Astrocyte of the hippocampus (primary cell): ENCODE measurements at regions not wholly inside any gene's neighbourhood (a gene's known extent, or its start where the extent isn't known, plus 50 kb on each side); places are given as distances from the start of the nearest gene placed in this dataset.
"Not testable (repeated sequence)": the region's sequence is repeated elsewhere in the genome, so short reads cannot be mapped to it uniquely, and the experiment has no call there.

Experiments used
- DNase-seq: peaks from one replicate; pipeline ENCODE4 v3.0.0; 2011; ENCODE audit warnings: low read depth, low spot score

DNA sequence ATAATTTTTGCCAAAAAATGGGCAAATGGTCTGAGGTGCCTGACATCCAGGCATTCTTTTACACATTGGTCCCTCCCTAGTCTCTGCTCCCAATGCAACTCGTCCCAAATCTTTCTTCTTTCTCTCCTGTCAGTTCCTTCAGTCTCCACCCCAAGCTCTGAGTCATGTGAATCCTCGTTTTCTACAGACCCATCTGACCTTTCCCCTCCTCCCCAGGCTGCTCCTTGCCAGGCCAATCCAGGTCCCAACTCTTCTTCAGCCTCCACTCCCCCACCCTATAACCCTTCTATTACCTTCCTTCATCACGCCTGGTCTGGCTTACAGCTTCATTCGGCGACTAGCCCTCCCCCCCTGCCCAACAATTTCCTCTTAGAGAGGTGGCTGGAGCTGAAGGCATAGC is 55.3 kb downstream of the BBS10 start:
- DNase-seq, result not testable (repeated sequence)

DNA sequence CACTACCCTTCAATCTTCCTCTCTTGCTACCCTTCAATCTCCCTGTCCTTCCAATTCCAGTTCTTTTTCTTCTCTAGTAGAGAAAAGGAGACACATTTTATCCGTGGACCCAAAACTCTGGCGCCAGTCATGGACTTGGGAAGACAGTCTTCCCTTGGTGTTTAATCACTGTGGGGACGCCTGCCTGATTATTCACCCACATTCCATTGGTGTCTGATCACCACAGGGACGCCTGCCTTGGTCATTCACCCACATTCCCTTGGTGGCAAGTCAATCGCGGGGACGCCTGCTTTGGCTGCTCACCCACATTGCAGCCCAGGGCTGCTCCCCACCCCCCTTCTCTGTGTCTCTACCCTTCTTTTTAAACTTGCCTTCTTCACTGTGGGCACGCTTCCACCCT is 55.9 kb downstream of the BBS10 start:
- DNase-seq, result not testable (repeated sequence)

DNA sequence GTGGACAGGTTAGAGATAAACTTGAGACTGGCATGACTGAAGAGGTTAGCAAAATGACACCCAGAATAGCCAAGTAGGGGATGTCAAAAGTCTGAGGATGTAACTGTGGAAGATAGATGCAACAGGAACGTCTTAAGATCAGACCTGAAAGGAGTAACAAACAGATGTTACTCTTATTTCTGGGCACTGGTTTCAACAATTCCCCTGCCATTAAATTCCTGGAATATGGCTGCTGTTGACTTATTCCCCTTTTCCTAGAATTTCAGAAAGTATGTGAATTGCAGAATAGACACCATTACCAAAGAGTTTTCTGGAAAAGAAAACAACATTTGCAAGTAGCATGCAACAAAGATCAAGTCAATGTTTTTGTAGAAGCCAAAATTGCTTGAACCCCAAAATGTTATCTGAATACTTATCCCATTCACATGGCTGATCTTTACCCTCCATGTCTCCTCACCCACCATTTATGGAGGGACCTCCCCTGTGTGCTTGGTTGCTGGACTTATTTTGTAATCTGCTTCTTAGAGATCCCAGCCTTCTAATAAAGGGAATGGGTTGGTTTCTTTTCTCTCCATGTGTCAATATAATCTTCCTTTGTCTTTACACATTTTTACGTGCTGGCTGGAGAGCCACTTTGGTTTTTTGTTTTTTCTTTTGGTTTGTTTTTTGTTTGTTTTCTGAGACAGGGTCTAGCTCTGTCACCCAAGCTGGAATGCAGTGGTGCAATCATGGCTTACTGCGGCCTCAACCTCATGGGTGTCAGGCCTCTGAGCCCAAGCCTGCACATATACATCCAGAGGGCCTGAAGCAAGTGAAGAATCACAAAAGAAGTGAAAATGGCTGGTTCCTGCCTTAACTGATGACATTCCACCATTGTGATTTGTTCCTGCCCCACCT is 57.0 kb downstream of the BBS10 start:
- no peak for DNase-seq

DNA sequence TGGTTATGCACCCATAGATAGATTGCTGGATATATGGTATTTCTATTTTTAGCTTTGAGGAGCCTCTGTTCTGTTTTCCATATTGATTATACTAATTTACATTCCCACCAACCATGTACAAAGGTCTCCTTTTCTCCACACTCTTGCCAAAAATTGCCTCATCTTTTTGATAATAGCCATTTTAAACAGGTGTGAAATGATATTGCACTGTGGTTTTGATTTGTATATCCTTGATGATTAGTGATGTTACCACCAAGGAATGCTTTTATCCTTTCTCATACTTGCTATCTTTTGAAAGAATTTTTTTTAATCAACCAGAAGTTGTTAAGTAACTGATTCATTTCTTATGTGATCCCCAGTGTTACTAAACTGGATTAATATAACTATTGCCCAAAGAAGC is 60.0 kb downstream of the BBS10 start:
- DNase-seq, result no peak

DNA sequence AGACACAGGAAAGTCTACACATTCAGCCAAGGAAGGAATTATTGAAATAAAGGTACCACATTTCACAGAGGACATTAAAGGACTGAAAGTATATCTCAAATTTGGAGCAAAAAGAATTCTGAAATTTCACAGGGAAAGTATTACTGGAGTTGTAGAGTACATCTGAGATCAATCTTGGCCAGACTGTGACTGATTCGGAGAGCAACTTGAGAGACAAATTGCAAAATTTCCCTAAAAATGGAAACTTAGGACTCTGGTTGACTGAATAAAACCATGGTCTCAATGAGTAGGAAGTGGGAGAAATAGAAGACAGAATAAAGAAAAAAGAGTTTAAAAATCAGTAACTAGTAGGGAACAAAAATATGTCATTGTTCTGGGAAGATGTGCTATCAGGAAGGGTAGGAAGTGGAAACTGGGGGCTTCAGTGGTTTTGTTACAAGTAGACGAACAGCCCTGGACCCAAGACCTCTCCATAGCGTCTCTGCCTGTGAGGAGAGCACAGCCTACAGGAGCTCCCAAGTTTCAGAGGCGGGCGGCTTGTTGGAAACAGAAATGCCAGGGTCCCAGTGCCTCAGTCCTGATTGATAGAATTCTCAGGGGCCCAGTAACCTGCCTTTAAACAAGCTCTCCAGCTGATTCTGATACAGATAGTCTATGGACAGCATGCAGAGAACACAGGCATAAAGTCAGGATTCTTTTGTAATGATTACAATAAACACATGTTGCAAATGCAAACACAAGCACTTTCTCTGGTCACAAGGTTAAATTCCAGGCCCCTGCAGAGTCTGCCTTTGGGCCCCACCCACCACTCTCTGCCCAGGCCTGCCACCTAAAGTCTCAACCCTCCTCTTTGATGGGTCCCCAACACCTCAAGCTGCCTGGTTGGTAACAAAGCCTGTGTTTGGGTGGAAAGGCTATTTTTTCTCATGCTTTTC is 63.1 kb downstream of the BBS10 start:
- DNase-seq, result no peak

DNA sequence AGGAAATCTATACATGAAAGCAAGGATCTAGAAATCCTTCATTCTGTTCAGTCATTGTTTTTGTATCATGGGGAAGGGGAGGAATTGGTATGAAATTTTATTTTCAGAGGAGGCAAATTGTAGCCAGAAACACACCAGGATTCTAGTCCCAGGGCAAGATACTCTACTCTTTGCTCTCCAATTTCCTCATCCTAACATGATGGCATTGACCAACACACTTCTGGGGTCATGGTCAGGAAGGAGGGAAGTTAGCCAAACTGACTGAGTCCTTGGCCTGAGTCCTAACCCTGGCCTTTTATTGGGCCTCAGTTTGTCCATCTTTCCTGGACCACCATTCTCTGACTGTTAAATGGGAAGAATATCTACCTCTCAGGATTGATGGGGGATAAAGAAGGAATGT is 65.5 kb downstream of the BBS10 start:
- DNase-seq, result no peak

DNA sequence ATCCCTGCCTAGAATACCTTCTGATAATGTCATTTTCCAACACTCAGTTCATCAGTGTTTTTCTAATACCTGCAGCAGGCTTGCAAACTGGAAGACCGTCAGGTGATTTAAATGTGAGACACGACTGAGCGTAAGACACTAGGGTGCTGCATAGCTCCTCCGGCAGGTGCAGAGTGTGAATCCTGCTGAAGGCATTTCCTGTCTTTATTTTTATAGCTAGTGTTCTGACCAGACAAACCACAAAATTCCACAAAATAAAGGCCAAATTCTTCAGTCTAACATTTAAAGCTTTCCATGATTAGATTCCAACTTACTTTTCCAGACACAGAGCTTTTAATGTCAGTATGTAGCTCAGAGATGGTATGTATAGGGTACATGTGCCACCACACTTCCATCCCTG is 70.7 kb downstream of the BBS10 start:
- DNase-seq, result peak; percentile 74

DNA sequence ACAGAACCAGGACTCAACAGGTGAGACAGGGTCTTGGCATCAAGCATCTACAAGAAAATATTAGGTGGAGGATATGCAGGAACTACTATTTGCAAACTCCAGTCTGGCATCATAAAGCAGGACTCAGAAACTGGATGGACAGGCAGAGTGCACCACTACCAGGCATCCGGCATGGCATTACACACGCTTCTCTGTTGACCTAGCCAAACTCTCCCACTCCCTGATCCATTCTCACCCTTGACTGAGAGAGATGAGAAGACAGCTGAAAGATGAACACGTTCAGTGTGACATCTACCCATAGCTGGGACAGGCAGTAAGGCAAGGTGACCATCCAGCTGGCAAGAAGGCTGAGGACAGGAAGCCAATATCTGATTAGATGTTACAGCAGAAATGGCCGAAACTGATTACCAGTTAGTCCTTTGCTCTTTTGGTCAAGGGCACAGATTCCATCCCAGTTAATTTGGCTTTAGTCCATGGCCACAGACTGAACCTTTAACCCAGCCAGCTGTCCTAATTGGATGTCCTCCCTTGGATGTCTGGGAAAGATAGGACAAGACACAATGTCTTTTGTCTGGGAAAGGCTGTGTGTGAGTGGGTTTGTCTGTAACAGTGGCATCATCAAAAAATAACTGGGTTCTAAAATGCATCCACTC is 71.6 kb downstream of the BBS10 start:
- no peak for DNase-seq

DNA sequence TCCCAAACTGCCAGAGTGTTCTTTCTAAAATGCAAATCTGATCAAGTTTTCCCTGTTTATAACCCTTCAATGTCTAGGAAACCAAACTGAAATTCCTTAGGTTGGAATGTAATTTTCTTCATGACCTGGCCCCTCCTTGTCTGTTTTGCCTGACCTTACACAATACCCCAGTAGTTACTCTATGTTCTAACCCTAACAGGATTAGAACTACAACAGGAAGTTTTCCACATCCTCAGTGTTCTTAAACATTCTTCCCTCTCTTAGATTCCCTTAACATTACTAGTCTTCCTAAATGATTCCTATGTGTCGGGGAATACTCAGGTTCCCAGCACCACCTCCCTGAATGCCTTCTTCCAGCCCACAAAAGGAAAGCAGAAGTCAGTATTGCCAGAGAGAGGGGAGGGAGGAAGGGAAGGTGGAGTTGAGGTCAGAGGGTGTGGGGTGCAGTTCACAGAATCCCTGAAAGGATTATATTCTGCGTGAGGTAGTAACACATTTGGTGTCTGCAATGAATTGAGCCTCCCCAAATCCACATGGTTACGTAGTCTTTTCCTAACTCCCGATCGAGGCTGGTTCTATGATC is 72.6 kb downstream of the BBS10 start:
- DNase-seq, result no peak

DNA sequence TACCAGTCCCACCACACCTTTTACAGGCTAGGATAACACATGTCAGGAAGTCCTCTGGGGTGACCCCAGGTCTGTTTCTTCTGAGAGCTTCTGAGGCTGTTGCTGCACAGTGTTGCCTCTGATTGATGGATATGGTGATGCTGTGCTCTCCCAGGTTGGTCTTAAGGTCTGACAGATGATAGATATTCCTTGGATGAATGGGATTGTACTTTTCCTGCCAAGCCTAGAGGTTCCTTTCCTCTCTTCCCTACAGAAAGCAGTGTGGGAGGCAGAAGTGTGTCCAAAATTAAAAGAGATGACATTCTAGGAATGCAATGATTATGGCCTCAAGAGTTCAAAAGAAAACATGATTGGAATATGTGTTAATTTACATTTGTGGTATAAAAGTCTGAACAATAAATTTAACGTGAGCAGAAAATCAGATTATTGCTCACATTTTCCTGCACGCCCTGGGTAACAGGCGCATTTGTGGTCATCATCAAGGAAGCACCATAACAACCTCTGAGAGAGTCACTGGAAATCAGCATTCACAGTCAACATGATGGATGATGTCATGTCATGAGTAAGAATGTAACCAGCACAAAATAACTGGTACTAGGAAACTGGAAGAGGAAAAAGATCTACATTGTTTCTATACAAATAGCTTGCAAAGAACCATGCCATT is 73.7 kb downstream of the BBS10 start:
- peak; percentile 72 for DNase-seq

DNA sequence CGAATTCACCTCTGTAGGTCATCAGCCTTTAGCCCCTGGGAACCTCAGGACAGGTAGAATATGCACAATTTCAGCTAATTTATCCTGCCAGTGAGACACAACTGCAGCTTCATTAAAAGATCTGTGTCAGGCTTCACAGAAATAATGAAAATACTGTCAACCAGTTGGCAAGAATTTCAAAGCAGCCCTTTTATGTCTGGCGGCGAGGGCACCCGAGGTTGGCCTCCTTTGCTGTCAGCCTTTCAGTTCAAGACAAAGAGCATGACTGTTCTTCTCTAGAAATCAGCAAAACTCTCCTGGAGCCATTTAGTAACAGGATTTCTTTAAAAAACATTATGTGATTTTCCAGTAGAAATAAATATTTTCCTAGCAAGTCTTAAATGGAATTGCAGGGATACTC is 75.9 kb downstream of the BBS10 start:
- peak; percentile 61 for DNase-seq

DNA sequence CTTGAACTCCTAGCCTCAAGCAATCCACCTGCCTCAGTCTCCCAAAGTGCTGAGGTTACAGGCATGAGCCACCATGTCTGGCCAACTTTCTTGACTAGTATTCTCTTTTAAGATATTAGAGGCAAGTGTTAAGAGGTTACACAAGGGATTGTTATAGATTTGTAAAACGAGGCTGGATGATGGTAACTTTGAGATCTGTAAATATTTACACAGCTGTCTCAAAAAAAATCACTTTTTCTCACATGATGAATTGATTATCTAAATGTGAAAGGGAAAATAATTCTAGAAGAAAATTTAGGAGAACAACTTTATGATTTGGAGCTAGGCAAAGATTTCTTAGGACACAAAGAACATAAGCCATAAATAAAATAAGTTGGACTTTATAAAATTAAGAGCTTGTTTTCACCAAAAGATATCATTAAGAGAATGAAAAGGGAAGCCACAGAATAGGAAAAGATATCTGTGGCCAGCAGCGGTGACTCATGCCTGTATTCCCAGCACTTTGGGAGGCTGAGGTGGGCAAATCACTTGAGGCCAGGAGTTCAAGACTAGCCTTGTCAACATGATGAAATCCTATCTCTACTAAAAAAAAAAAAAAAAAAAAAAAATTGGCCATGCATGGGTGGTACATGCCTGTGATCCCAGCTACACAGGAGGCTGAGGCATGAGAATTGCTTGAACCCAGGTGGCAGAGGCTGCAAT is 77.4 kb downstream of the BBS10 start:
- no peak for DNase-seq

DNA sequence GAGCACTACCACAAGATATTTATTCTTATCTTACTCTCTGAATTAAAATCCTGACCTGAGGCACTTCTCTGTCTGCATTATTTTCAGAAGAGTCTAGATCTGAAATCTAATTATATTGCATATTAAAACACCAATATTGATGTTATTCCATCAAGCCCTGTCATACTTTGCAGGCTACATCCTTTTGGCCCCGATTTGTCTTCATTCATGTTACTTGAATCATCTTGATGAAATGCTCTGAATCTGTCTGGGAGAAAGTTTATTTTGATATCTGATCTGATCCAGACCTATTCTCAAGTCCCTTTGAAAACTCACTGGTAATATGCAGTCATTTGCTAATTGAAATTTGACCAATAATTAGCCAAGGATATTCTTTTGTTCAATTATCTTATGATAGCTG is 79.9 kb downstream of the BBS10 start:
- DNase-seq, result no peak

DNA sequence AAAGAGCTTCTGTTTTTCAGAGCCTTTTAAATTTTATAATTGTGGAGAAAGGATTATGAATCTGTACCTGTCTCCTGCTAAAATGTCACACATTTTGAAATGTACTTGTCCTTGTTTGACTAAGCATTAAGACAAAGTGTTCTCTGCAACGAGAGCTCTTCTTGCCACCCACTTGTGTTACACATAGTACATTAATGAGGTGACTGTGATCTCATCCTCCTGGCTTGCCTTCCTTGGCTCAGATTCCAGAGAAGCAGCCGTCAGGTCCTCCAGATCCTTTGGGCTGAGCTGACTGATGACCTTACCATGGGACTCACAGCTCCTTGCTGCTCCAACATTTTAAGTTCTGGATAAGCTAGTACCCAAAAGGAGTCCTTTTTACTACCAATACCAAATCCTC is 81.4 kb downstream of the BBS10 start:
- DNase-seq, result peak; percentile 81

DNA sequence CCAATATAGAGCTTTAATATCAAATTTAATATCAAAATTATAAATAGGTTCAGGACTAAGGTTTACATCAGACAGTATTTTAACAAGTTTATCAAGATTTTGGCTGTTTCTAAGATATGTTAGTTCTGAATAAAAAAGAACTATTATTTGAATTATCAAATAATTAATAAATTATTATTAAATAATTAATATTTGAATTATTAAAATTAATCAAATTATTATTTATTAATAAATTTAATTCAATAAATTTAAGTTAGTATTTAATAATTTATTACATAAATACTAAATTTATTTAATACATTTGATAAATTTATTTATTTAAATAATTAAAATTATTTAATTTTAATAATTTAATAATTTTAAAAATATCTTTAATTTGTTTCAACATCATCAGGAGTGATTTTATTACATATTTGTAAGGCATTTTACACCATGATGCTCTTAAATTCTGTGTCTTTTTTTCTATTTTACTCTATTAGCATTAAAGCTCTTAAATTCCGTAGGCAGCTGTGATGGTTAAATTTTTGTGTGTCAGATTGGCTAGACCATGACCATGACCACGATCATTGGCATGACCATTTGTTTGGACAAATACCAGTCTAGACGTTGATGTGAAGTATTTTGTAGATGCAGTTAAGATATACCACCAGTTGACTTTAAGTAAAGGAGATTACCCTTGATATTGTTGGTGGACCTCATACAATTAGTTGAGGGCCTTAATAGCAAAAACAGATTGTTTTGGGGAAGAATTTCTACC is 82.6 kb downstream of the BBS10 start:
- DNase-seq, result peak; percentile 46

DNA sequence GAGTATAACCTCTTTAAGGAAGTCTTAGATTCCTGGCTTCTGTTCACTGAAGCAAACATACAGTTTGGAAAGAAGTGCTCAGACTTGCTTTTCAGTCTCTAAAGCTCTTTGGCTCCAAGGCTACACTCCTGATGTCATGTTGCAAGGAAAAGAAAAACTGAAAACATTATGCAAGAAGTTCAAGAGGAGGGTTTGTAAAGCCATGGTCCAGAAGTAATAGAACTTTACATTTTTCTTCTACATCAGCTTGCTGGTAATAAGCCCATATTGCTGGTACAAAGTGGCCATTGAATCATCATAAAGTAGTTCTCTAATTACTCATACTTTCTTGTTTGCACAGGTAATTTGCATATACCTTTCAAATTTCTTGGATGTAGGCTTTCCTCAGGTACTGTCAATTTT is 83.6 kb downstream of the BBS10 start:
- DNase-seq, result no peak

DNA sequence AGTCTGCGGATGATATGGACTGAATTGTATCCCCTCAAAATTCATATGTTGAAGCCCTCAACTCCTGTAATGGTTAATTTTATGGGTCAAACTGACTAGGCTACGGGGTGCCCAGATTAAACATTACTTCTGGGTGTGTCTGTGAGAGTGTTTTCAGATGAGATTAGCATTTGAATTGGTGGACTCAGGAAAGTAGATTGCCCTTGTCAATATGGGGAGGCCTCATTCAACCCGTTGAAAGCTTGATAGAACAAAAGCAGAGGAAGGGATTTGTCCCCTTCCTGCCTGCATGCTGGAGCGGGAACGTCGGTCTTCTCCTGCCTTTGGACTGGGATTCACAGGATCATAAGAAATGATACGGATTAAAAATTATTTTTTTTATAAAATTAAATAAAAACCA is 84.5 kb downstream of the BBS10 start:
- no peak for DNase-seq

DNA sequence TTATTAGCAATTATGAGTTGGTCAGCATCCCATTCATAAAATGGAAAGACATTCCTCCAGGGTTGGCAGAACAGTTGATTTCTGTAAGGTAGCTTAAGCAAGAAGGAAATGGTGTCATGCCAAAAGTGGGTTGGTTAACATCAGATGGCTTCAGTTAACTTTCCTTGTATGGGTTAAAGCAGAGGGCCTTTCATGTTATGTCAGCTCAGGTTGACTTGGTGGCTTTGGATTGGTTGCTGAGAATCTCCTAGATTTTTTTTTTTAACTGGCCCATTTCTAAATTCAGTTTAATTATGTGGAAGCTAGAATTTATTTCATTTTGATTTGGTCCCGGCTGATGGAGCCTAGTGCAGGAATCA is 87.8 kb downstream of the BBS10 start:
- DNase-seq, result no peak

DNA sequence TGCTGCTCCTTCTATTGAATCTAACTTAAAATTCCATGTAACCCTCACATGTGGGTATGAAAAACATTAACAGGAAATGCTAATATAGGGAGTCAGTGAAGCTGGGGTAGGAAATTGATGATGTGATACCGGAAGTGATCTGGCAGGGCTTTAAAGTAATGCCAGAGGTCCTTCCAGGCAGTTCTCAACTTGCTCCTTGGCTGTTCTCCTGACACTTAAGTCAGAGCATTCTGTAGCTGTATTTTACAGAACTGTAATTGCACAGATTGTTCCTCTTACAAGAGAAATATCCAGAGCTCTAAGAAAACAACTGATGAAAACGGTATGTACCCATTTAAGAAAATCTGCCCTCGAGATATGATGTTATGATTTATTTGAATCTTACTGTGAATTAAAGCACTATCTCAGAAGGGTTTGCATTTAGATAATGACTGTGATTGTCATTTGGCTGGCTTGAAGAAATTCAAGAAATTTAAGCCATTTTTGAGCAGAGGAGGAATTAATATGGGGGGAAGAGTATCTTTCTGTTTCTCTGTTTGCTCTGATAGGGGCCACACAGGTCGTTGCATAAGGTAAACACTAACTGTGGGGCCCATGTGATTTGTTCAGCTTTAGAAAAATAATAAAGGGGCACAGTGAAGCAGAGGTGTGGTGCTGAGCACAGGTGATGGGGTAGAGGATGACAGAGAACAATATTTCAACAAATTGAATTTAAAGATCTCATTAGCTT is 88.4 kb downstream of the BBS10 start:
- peak; percentile 50 for DNase-seq
